Activated CD8-positive, alpha-beta T cell treated with anti-CD3 and anti-CD28 coated beads for 36 hours (primary cell): ENCODE measurements at regions not wholly inside any gene's neighbourhood (a gene's known extent, or its start where the extent isn't known, plus 50 kb on each side); places are given as distances from the start of the nearest gene placed in this dataset.

ENCODE experiments used
- ATAC-seq: fragments of 200-7000 bp; cut with Tn5 transposase; one replicate; pipeline ENCODE4 v1.10.0; 2021; ENCODE audit warnings: mild to moderate bottlenecking, moderate library complexity
- CTCF ChIA-PET: fragments of 350-600 bp; sonication (Branson Sonifier 250); formaldehyde crosslinking; loops from one replicate; lab custom pipeline; 2021; ENCODE audit warnings: antibody characterized with exemption; lab: Charles Lee
- POLR2A ChIA-PET: fragments of 350-600 bp; sonication (Branson Sonifier 250); formaldehyde crosslinking; loops from one replicate; lab custom pipeline; 2021; ENCODE audit warnings: antibody characterized with exemption; lab: Charles Lee
- DNase-seq: peaks from one replicate; pipeline ENCODE4 v3.0.0-alpha.2; 2020
- H3K27ac Mint-ChIP-seq: one replicate; pipeline ENCODE4 v1.8.0; 2021; ENCODE audit warnings: mild to moderate bottlenecking, mixed read lengths
- H3K27me3 Mint-ChIP-seq: one replicate; pipeline ENCODE4 v1.8.0; 2021; ENCODE audit warnings: mixed read lengths
- H3K36me3 Mint-ChIP-seq: one replicate; pipeline ENCODE4 v1.8.0; 2021; ENCODE audit warnings: low read depth, mixed read lengths
- H3K4me1 Mint-ChIP-seq: one replicate; pipeline ENCODE4 v1.8.0; 2021; ENCODE audit warnings: low read depth, mixed read lengths
- H3K4me3 Mint-ChIP-seq: one replicate; pipeline ENCODE4 v1.8.0; 2021; ENCODE audit warnings: mild to moderate bottlenecking, moderate library complexity, mixed read lengths
- H3K9me3 Mint-ChIP-seq: one replicate; pipeline ENCODE4 v1.8.0; 2021; ENCODE audit warnings: mixed read lengths
- intact Hi-C: fragments of 100-400 bp; cut with micrococcal nuclease; formaldehyde crosslinking; loops from one replicate; pipeline ENCODE4 v1.10.0; 2022
- TF ChIP-seq, protein P1 (sequence below): fragments of 200-600 bp; IDR thresholded peaks from one replicate; pipeline ENCODE4 v1.8.0; 2022; ENCODE audit warnings: antibody characterized with exemption, mild to moderate bottlenecking

DNA sequence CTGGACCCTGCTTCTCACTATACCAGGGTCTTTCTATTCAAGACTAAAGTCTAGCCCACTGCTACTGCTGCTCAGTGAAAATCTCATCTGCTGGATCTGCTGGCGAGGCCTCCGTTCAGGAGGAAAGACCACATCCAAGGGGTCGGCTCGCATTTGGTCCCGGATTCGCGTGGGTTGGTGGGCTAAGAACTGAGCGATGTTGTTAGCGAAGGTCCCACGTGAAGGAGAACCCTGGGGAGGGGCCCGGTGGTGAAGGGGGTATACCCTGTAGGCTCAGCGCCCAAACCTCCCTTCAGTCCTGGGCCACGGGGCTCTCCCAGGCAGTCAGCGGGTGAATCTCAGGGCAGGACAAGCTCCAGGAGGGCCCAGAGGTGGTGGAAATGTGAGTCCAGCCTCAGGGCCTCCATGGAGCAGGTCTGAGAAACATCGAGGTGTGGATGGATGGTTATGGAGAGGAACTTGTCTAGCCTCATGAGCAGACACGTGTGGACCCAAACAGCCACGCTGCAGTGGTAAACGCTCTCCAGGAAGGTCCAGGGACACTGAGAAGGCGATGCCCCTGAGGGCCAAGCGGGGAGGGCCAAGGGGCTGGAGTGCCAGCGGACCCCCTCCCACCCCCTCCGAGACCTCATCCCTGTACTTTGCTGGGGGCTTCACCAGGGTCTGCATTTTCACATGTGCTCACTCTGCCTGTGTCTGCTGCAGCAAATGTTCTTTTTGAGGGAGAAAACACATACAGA, 152.3 kb downstream of the CTTN start:
- Mint-ChIP-seq H3K4me3 (no peak overlapping the region), H3K27ac (no peak overlapping the region), H3K27me3 (no peaks in the 10 kb centered on the region), H3K36me3 (no peaks in the 10 kb centered on the region), H3K9me3 (no peaks in the 10 kb centered on the region), H3K4me1 (no peaks in the 10 kb centered on the region)
- ChIA-PET CTCF (no interaction called here), POLR2A (no interaction called here)
- no peak for ATAC-seq
- TF ChIP-seq, protein P1, sequence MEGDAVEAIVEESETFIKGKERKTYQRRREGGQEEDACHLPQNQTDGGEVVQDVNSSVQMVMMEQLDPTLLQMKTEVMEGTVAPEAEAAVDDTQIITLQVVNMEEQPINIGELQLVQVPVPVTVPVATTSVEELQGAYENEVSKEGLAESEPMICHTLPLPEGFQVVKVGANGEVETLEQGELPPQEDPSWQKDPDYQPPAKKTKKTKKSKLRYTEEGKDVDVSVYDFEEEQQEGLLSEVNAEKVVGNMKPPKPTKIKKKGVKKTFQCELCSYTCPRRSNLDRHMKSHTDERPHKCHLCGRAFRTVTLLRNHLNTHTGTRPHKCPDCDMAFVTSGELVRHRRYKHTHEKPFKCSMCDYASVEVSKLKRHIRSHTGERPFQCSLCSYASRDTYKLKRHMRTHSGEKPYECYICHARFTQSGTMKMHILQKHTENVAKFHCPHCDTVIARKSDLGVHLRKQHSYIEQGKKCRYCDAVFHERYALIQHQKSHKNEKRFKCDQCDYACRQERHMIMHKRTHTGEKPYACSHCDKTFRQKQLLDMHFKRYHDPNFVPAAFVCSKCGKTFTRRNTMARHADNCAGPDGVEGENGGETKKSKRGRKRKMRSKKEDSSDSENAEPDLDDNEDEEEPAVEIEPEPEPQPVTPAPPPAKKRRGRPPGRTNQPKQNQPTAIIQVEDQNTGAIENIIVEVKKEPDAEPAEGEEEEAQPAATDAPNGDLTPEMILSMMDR: no peak
- no peak for DNase-seq
- intact Hi-C loops: no loop called here

DNA sequence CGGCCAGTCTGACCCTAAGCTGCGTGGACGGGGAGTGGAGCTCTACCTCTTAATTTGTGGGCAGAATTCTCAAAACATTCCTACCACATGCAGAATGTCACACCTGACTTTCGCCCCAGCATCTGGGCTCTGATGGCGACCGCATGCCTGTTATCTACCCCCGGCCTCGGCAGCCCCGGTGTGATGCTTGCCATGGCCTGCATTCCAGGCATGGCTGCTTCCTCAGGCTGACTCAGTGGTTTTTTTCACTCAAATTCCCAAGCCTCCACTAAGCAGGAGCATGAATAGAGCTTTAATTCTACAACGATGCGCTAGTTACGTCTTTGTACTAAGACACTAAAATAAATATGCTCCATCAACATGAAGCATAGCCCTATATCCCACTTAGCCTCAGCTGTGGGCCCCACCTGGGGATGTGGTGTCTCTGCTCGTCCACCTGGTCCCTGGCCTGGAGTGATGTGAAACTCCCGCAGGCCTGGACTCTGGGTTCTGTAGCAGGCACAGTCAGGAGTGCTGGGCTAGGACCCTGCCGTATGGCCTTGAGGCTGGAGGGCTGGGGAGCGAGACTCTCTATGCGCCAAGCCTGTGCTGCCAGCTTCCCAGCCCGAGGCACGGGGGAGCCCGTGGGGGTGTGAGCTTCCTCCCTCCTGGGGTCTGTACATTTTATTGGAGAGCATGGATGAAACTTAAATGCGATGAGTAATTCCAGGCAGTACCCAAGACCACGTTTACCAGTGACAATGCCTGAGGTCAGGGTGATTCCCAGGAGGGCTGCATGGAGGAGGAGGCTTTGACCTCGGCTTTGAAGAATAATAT, 153.2 kb downstream of the CTTN start:
- no peak for DNase-seq
- Mint-ChIP-seq H3K9me3 (no peaks in the 10 kb centered on the region), H3K4me3 (no peak overlapping the region), H3K27me3 (no peaks in the 10 kb centered on the region), H3K27ac (no peak overlapping the region), H3K4me1 (no peaks in the 10 kb centered on the region), H3K36me3 (no peaks in the 10 kb centered on the region)
- intact Hi-C loops: no loop called here
- ChIA-PET CTCF (no interaction called here), POLR2A (no interaction called here)
- no peak for ATAC-seq
- TF ChIP-seq, protein P1: no peak

DNA sequence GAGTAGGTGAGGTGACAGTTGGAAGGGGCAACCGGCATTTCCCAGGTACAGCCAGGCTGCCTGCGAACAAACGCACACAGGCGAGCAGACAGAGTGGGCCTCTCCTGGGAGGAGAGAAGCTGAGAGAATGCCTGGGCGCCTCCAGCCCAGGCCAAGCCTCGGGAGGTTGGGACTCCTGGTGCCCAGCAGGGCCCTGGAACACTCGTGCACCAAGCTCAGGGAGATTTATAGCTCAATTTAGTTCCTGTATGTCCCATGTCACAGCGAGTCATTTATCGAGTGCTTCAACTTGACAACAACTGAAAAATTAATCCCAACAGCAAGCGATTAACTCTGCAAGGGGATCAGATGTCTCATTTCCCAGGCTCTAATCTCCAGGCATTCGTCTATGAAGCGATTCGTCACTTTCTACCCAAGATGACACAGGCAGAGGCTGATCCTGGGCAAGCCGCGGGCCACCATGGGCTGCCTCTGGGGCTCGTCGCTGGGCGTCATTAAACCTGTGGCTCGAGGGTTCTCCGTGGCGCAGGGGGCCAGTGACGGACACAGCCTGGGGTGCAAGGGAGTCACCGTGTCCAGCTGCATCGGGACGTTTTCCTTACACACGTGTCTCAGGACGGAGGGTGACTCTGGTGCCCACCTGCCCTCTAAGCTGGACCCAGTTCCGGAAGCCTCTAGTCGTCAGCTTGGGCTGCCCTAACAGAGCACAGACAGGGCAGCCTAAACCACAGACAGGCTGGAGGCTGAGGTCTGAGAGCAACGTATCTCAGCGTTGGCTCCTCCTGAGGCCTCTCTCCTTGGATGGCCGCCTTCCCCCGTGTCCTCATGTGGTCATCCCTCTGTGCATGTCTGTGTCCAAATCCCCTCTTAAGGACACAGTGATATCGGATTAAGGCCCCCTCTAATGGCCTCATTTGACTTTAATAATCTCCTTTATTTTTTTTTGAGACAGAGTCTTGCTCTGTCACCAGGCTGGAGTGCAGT, 154.1 kb downstream of the CTTN start:
- POLR2A ChIA-PET: no interaction called here
- ATAC-seq: no peak
- intact Hi-C loops: no loop called here
- Mint-ChIP-seq H3K36me3 (no peaks in the 10 kb centered on the region), H3K27ac (no peak overlapping the region), H3K4me1 (no peaks in the 10 kb centered on the region), H3K9me3 (no peaks in the 10 kb centered on the region), H3K27me3 (no peaks in the 10 kb centered on the region), H3K4me3 (no peak overlapping the region)
- CTCF ChIA-PET: no interaction called here
- no peak for DNase-seq
- TF ChIP-seq, protein P1: no peak

DNA sequence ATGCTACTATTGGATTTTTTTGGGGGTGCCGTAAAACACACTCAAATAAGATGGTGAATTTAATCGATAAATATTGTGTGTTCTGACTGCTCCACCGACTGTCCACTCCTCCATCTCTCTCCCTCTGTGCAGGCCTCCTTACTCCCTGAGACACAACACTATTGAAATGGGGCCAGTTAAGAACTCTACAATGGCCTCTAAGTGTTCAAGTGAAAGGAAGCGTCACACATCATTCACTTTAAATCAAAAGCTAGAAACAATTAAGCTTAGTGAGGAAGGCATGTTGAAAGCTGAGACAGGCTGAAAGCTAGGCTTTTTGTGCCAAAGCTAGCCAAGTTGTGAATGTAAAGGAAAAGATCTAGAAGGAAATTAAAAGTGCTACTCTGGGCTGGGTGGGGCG, 156.7 kb downstream of the CTTN start:
- DNase-seq (no peak), ATAC-seq (no peak)
- Mint-ChIP-seq H3K27me3 (no peaks in the 10 kb centered on the region), H3K4me1 (no peaks in the 10 kb centered on the region), H3K36me3 (no peaks in the 10 kb centered on the region), H3K4me3 (no peak overlapping the region), H3K9me3 (no peaks in the 10 kb centered on the region), H3K27ac (no peak overlapping the region)
- TF ChIP-seq, protein P1: no peak
- POLR2A ChIA-PET: no interaction called here
- CTCF ChIA-PET: no interaction called here
- intact Hi-C loops: no loop called here
